ENCODE measurements at regions not wholly inside any gene's neighbourhood (a gene's known extent, or its start where the extent isn't known, plus 50 kb on each side); places are given as distances from the start of the nearest gene placed in this dataset.

- TF ChIP-seq CTCF (IDR thresholded peaks at IDR 0.05) (no peak), POLR2A (IDR thresholded peaks at IDR 0.05) (no peak)
Observed at GRCh38 chr11:122334546-122335339, 218.7 kb upstream of the BLID start.
